T-cell (primary cell): ENCODE measurements at regions not wholly inside any gene's neighbourhood (a gene's known extent, or its start where the extent isn't known, plus 50 kb on each side); places are given as distances from the start of the nearest gene placed in this dataset.

Source experiments
- ATAC-seq, 4 experiments: fragments of 200-7000 bp in 3 of 4; fragments of 150-1000 bp in 1 of 4; cut with Tn5 transposase; replicated peaks in 1 of 4; 1 replicate in 3 of 4; 2 replicates in 1 of 4; pipeline ENCODE4 v1.10.0; 2021; ENCODE audit warnings: moderate library complexity in 3 of 4, mild to moderate bottlenecking in 2 of 4, moderate number of reproducible peaks in 1 of 4
- CTCF ChIA-PET, 2 donors: fragments of 300-600 bp; sonication (Branson Sonifier 250); formaldehyde crosslinking; loops; one replicate each; lab custom pipeline; 2022; ENCODE audit warnings: antibody characterized with exemption in 2 of 2; lab: Charles Lee
- POLR2A ChIA-PET, 2 donors: fragments of 300-600 bp; sonication (Branson Sonifier 250); formaldehyde crosslinking; loops; one replicate each; lab custom pipeline; 2022; ENCODE audit warnings: antibody characterized with exemption in 2 of 2; lab: Charles Lee
- DNase-seq, 35 experiments: peaks; one replicate each; pipeline versions ENCODE4 v3.0.0 to v3.0.0-alpha.2; 2013 to 2023
- H3K27ac ChIP-seq: one replicate; pipeline ENCODE4 v1.5.1; 2013; ENCODE audit warnings: low read length
- H3K27me3 ChIP-seq, 2 experiments: replicated peaks in 1 of 2; 1 replicate in 1 of 2; 2 replicates in 1 of 2; pipeline versions ENCODE4 v1.6.1 to v1.7.0; 2013; ENCODE audit warnings: low read length in 1 of 2, mixed read lengths in 1 of 2; ENCODE audit not compliant: control insufficient read depth in 2 of 2, insufficient read depth in 2 of 2; ENCODE audit errors: extremely low read depth in 1 of 2
- H3K36me3 ChIP-seq, 2 donors: 1 replicate in 1 of 2; 2 replicates in 1 of 2; pipeline versions ENCODE4 v1.6.1 to v1.7.0; 2013; ENCODE audit warnings: low read length in 1 of 2; ENCODE audit not compliant: control insufficient read depth in 2 of 2, insufficient read depth in 1 of 2; ENCODE audit errors: extremely low read depth in 1 of 2
- H3K4me1 ChIP-seq, 2 experiments: 1 replicate in 1 of 2; 2 replicates in 1 of 2; pipeline versions ENCODE4 v1.6.1 to v1.7.0; 2013; ENCODE audit warnings: low read length in 2 of 2, mixed read lengths in 1 of 2; ENCODE audit not compliant: insufficient read depth in 2 of 2, control insufficient read depth in 1 of 2; ENCODE audit errors: extremely low read depth in 1 of 2
- H3K4me3 ChIP-seq, 2 donors: 1 replicate in 1 of 2; 2 replicates in 1 of 2; pipeline versions ENCODE4 v1.5.1 to v1.7.0; 2013; ENCODE audit warnings: mild to moderate bottlenecking in 2 of 2, low read length in 1 of 2, moderate library complexity in 1 of 2; ENCODE audit not compliant: control insufficient read depth in 1 of 2; ENCODE audit errors: extremely low read depth in 1 of 2
- H3K9me3 ChIP-seq: 2 replicates; pipeline ENCODE4 v1.7.0; 2013
- H3K27ac Mint-ChIP-seq, 2 donors: one replicate each; pipeline ENCODE4 v1.8.0; 2020 to 2021; ENCODE audit warnings: mild to moderate bottlenecking in 2 of 2, mixed read lengths in 2 of 2
- H3K27me3 Mint-ChIP-seq, 2 donors: one replicate each; pipeline ENCODE4 v1.8.0; 2021 to 2022; ENCODE audit warnings: mixed read lengths in 2 of 2
- H3K36me3 Mint-ChIP-seq: one replicate; pipeline ENCODE4 v1.8.0; 2021; ENCODE audit warnings: mixed read lengths
- H3K4me1 Mint-ChIP-seq, 3 donors: one replicate each; pipeline ENCODE4 v1.8.0; 2020 to 2022; ENCODE audit warnings: mixed read lengths in 3 of 3, mild to moderate bottlenecking in 1 of 3
- H3K4me3 Mint-ChIP-seq, 3 donors: one replicate each; pipeline ENCODE4 v1.8.0; 2020 to 2022; ENCODE audit warnings: mild to moderate bottlenecking in 3 of 3, mixed read lengths in 3 of 3, moderate library complexity in 3 of 3
- H3K9me3 Mint-ChIP-seq, 3 donors: one replicate each; pipeline ENCODE4 v1.8.0; 2020 to 2022; ENCODE audit warnings: mixed read lengths in 3 of 3
- WGBS: methylation state at CpG from one replicate; pipeline ENCODE4 v1.1.5; 2013; ENCODE audit warnings: missing lambda C conversion rate; ENCODE audit not compliant: insufficient coverage; 5-methylcytosine and 5-hydroxymethylcytosine counted together

GRCh38 chr12:63419154-63419553 lies 249.1 kb downstream of the DPY19L2 start:
- H3K27me3 Mint-ChIP-seq = peaks cover 4 to 11% of the 10 kb centered on the region in 2 donors
- no peak overlapping the region for H3K27ac Mint-ChIP-seq
- no peak for DNase-seq
- Histone ChIP-seq H3K4me3 (no peak overlapping the region), H3K27ac (no peak overlapping the region), H3K4me1 (no peaks in the 10 kb centered on the region), H3K36me3 (no peaks in the 10 kb centered on the region), H3K9me3 (no peaks in the 10 kb centered on the region), H3K27me3 (peaks cover 0 to 5% of the 10 kb centered on the region in 2 experiments)
- H3K4me3 Mint-ChIP-seq = no peak overlapping the region
- H3K36me3 Mint-ChIP-seq = no peaks in the 10 kb centered on the region
- peaks cover 0 to 8% (median 6%) of the 10 kb centered on the region in 3 donors for H3K9me3 Mint-ChIP-seq
- CTCF ChIA-PET = no interaction called here
- WGBS = 75% methylated on average over 5 of the region's 7 CpGs
- no peaks in the 10 kb centered on the region for H3K4me1 Mint-ChIP-seq
- POLR2A ChIA-PET = no interaction called here
- ATAC-seq = no peak

GRCh38 chr12:63416788-63417187 lies 251.5 kb downstream of the DPY19L2 start:
- H3K27ac Mint-ChIP-seq = no peak overlapping the region
- H3K4me3 Mint-ChIP-seq = no peak overlapping the region
- CTCF ChIA-PET = interaction anchor here in 1 of 2 donors (0.7 kb wide), 1 partner anchor 756 kb away, joined by 3 read pairs; no protein-coding TSS in a partner anchor
- ATAC-seq (no peak), DNase-seq (no peak)
- no peaks in the 10 kb centered on the region for H3K36me3 Mint-ChIP-seq
- Histone ChIP-seq H3K36me3 (no peaks in the 10 kb centered on the region), H3K4me1 (no peaks in the 10 kb centered on the region), H3K27ac (no peak overlapping the region), H3K27me3 (peaks cover 0 to 5% of the 10 kb centered on the region in 2 experiments), H3K4me3 (no peak overlapping the region), H3K9me3 (no peaks in the 10 kb centered on the region)
- POLR2A ChIA-PET = no interaction called here
- H3K4me1 Mint-ChIP-seq = no peaks in the 10 kb centered on the region
- peaks cover 0 to 8% (median 6%) of the 10 kb centered on the region in 3 donors for H3K9me3 Mint-ChIP-seq
- peaks cover 4 to 11% of the 10 kb centered on the region in 2 donors for H3K27me3 Mint-ChIP-seq

GRCh38 chr12:63415357-63415756 lies 252.9 kb downstream of the DPY19L2 start:
- peaks cover 0 to 5% (median 0%) of the 10 kb centered on the region in 3 donors for H3K4me1 Mint-ChIP-seq
- no peaks in the 10 kb centered on the region for H3K36me3 ChIP-seq
- ChIA-PET CTCF (no interaction called here), POLR2A (no interaction called here)
- H3K9me3 ChIP-seq = no peaks in the 10 kb centered on the region
- H3K27me3 ChIP-seq = peaks cover 0 to 5% of the 10 kb centered on the region in 2 experiments
- peaks cover 0 to 8% (median 6%) of the 10 kb centered on the region in 3 donors for H3K9me3 Mint-ChIP-seq
- ATAC-seq (no peak), DNase-seq (no peak)
- no peaks in the 10 kb centered on the region for H3K36me3 Mint-ChIP-seq
- H3K27ac Mint-ChIP-seq = no peak overlapping the region
- no peak overlapping the region for H3K4me3 Mint-ChIP-seq
- 96% methylated on average over 11 of the region's 13 CpGs for WGBS
- H3K27me3 Mint-ChIP-seq = peaks cover 4 to 8% of the 10 kb centered on the region in 2 donors
- no peak overlapping the region for H3K27ac ChIP-seq
- peaks cover 0 to 11% of the 10 kb centered on the region in 2 experiments for H3K4me1 ChIP-seq
- no peak overlapping the region for H3K4me3 ChIP-seq

- H3K27me3 Mint-ChIP-seq = peaks cover 0 to 4% of the 10 kb centered on the region in 2 donors
- Histone ChIP-seq H3K36me3 (no peaks in the 10 kb centered on the region), H3K27me3 (peaks cover 0 to under 1% of the 10 kb centered on the region in 2 experiments), H3K4me1 (peaks cover 0 to 16% of the 10 kb centered on the region in 2 experiments), H3K4me3 (no peak overlapping the region), H3K27ac (no peak overlapping the region), H3K9me3 (no peaks in the 10 kb centered on the region)
- no peak for DNase-seq
- POLR2A ChIA-PET = interaction anchor here in 1 of 2 donors (0.5 kb wide), 1 partner anchor 12 kb away, joined by 3 read pairs; no protein-coding TSS in a partner anchor
- no peaks in the 10 kb centered on the region for H3K36me3 Mint-ChIP-seq
- CTCF ChIA-PET = no interaction called here
- H3K4me3 Mint-ChIP-seq = no peak overlapping the region
- 0% methylated on average over 1 of the region's 1 CpG for WGBS
- peaks cover 0 to 11% (median 6%) of the 10 kb centered on the region in 3 donors for H3K9me3 Mint-ChIP-seq
- H3K27ac Mint-ChIP-seq = no peak overlapping the region
- peaks cover 0 to 11% (median 4%) of the 10 kb centered on the region in 3 donors for H3K4me1 Mint-ChIP-seq
- no peak for ATAC-seq
Measured at GRCh38 chr12:63410197-63410596, 258.1 kb downstream of the DPY19L2 start.

GRCh38 chr12:63406781-63407180 lies 255.8 kb upstream of the AVPR1A start:
- Mint-ChIP-seq H3K27me3 (no peaks in the 10 kb centered on the region), H3K36me3 (no peaks in the 10 kb centered on the region), H3K4me3 (no peak overlapping the region), H3K4me1 (peaks cover 0 to 11% (median 4%) of the 10 kb centered on the region in 3 donors), H3K9me3 (peaks cover 0 to 6% (median 3%) of the 10 kb centered on the region in 3 donors), H3K27ac (no peak overlapping the region)
- H3K27me3 ChIP-seq = no peaks in the 10 kb centered on the region
- no peak for DNase-seq
- H3K4me3 ChIP-seq = no peak overlapping the region
- POLR2A ChIA-PET = no interaction called here
- 100% methylated on average over 1 of the region's 2 CpGs for WGBS
- peaks cover 0 to 16% of the 10 kb centered on the region in 2 experiments for H3K4me1 ChIP-seq
- CTCF ChIA-PET = no interaction called here
- no peaks in the 10 kb centered on the region for H3K36me3 ChIP-seq
- ATAC-seq = no peak
- no peak overlapping the region for H3K27ac ChIP-seq
- no peaks in the 10 kb centered on the region for H3K9me3 ChIP-seq

GRCh38 chr12:63404611-63405010 lies 253.6 kb upstream of the AVPR1A start:
- H3K27ac Mint-ChIP-seq = no peak overlapping the region
- H3K4me1 Mint-ChIP-seq = no peaks in the 10 kb centered on the region
- ChIA-PET CTCF (no interaction called here), POLR2A (no interaction called here)
- no peak overlapping the region for H3K4me3 ChIP-seq
- no peaks in the 10 kb centered on the region for H3K4me1 ChIP-seq
- WGBS = no CpG with 5 or more reads among the region's 1 CpG
- ATAC-seq (no peak), DNase-seq (no peak)
- H3K36me3 ChIP-seq = no peaks in the 10 kb centered on the region
- H3K9me3 Mint-ChIP-seq = peaks cover 0 to 6% (median 3%) of the 10 kb centered on the region in 3 donors
- H3K27me3 ChIP-seq = no peaks in the 10 kb centered on the region
- no peaks in the 10 kb centered on the region for H3K36me3 Mint-ChIP-seq
- H3K27me3 Mint-ChIP-seq = no peaks in the 10 kb centered on the region
- H3K9me3 ChIP-seq = no peaks in the 10 kb centered on the region
- H3K27ac ChIP-seq = no peak overlapping the region
- H3K4me3 Mint-ChIP-seq = no peak overlapping the region
